ENCODE measurements at regions not wholly inside any gene's neighbourhood (a gene's known extent, or its start where the extent isn't known, plus 50 kb on each side); places are given as distances from the start of the nearest gene placed in this dataset.

GRCh38 chr21:35411434-35411833 lies 362.3 kb upstream of the RUNX1 start:
- no peak overlapping the region for H3K9ac ChIP-seq (ENCODE audit: low read depth, low read length)
- H3K4me3 ChIP-seq (ENCODE audit: low read depth, low read length): no peak overlapping the region
- no peaks in the 10 kb centered on the region for H3K27me3 ChIP-seq (ENCODE audit: control insufficient read depth, insufficient read depth, low read length)
- H3K36me3 ChIP-seq (ENCODE audit: control insufficient read depth, insufficient read depth, low read length): no peaks in the 10 kb centered on the region
- peaks cover 13% of the 10 kb centered on the region for H3K4me1 ChIP-seq (ENCODE audit: control insufficient read depth, insufficient read depth, low read length)
- H3K9me3 ChIP-seq (ENCODE audit: control insufficient read depth, insufficient read depth, low read length): no peaks in the 10 kb centered on the region
- H3K27ac ChIP-seq (ENCODE audit: low read depth, low read length): no peak overlapping the region

GRCh38 chr21:35410656-35411055 lies 361.6 kb upstream of the RUNX1 start:
- H3K27me3 ChIP-seq (ENCODE audit: control insufficient read depth, insufficient read depth, low read length): no peaks in the 10 kb centered on the region
- no peak overlapping the region for H3K9ac ChIP-seq (ENCODE audit: low read depth, low read length)
- no peaks in the 10 kb centered on the region for H3K9me3 ChIP-seq (ENCODE audit: control insufficient read depth, insufficient read depth, low read length)
- H3K36me3 ChIP-seq (ENCODE audit: control insufficient read depth, insufficient read depth, low read length): no peaks in the 10 kb centered on the region
- peaks cover 16% of the 10 kb centered on the region for H3K4me1 ChIP-seq (ENCODE audit: control insufficient read depth, insufficient read depth, low read length)
- no peak overlapping the region for H3K4me3 ChIP-seq (ENCODE audit: low read depth, low read length)
- H3K27ac ChIP-seq (ENCODE audit: low read depth, low read length): no peak overlapping the region

GRCh38 chr21:35410123-35410522 lies 361.0 kb upstream of the RUNX1 start:
- Histone ChIP-seq H3K27me3 (ENCODE audit: control insufficient read depth, insufficient read depth, low read length) (no peaks in the 10 kb centered on the region), H3K4me3 (ENCODE audit: low read depth, low read length) (no peak overlapping the region), H3K36me3 (ENCODE audit: control insufficient read depth, insufficient read depth, low read length) (no peaks in the 10 kb centered on the region), H3K4me1 (ENCODE audit: control insufficient read depth, insufficient read depth, low read length) (peaks cover 14% of the 10 kb centered on the region), H3K9me3 (ENCODE audit: control insufficient read depth, insufficient read depth, low read length) (no peaks in the 10 kb centered on the region), H3K9ac (ENCODE audit: low read depth, low read length) (no peak overlapping the region), H3K27ac (ENCODE audit: low read depth, low read length) (no peak overlapping the region)

- no peak overlapping the region for H3K27ac ChIP-seq (ENCODE audit: low read depth, low read length)
- H3K4me3 ChIP-seq (ENCODE audit: low read depth, low read length): no peak overlapping the region
- H3K4me1 ChIP-seq (ENCODE audit: control insufficient read depth, insufficient read depth, low read length): peaks cover 18% of the 10 kb centered on the region
- H3K9me3 ChIP-seq (ENCODE audit: control insufficient read depth, insufficient read depth, low read length): no peaks in the 10 kb centered on the region
- no peak overlapping the region for H3K9ac ChIP-seq (ENCODE audit: low read depth, low read length)
- no peaks in the 10 kb centered on the region for H3K36me3 ChIP-seq (ENCODE audit: control insufficient read depth, insufficient read depth, low read length)
- H3K27me3 ChIP-seq (ENCODE audit: control insufficient read depth, insufficient read depth, low read length): no peaks in the 10 kb centered on the region
Measured at GRCh38 chr21:35408401-35408800, 359.3 kb upstream of the RUNX1 start.

- no peak overlapping the region for H3K27ac ChIP-seq (ENCODE audit: low read depth, low read length)
- H3K4me1 ChIP-seq (ENCODE audit: control insufficient read depth, insufficient read depth, low read length): peaks cover 19% of the 10 kb centered on the region
- H3K36me3 ChIP-seq (ENCODE audit: control insufficient read depth, insufficient read depth, low read length): no peaks in the 10 kb centered on the region
- H3K27me3 ChIP-seq (ENCODE audit: control insufficient read depth, insufficient read depth, low read length): no peaks in the 10 kb centered on the region
- H3K4me3 ChIP-seq (ENCODE audit: low read depth, low read length): no peak overlapping the region
- H3K9ac ChIP-seq (ENCODE audit: low read depth, low read length): no peak overlapping the region
- no peaks in the 10 kb centered on the region for H3K9me3 ChIP-seq (ENCODE audit: control insufficient read depth, insufficient read depth, low read length)
Measured at GRCh38 chr21:35406635-35407034, 357.5 kb upstream of the RUNX1 start.

GRCh38 chr21:35405981-35406380 lies 356.9 kb upstream of the RUNX1 start:
- Histone ChIP-seq H3K4me1 (ENCODE audit: control insufficient read depth, insufficient read depth, low read length) (peaks cover 23% of the 10 kb centered on the region), H3K27me3 (ENCODE audit: control insufficient read depth, insufficient read depth, low read length) (no peaks in the 10 kb centered on the region), H3K9me3 (ENCODE audit: control insufficient read depth, insufficient read depth, low read length) (no peaks in the 10 kb centered on the region), H3K27ac (ENCODE audit: low read depth, low read length) (no peak overlapping the region), H3K9ac (ENCODE audit: low read depth, low read length) (no peak overlapping the region), H3K4me3 (ENCODE audit: low read depth, low read length) (no peak overlapping the region), H3K36me3 (ENCODE audit: control insufficient read depth, insufficient read depth, low read length) (no peaks in the 10 kb centered on the region)

GRCh38 chr21:35404247-35404646 lies 355.1 kb upstream of the RUNX1 start:
- no peak overlapping the region for H3K27ac ChIP-seq (ENCODE audit: low read depth, low read length)
- no peaks in the 10 kb centered on the region for H3K9me3 ChIP-seq (ENCODE audit: control insufficient read depth, insufficient read depth, low read length)
- H3K4me3 ChIP-seq (ENCODE audit: low read depth, low read length): no peak overlapping the region
- H3K36me3 ChIP-seq (ENCODE audit: control insufficient read depth, insufficient read depth, low read length): no peaks in the 10 kb centered on the region
- no peak overlapping the region for H3K9ac ChIP-seq (ENCODE audit: low read depth, low read length)
- no peaks in the 10 kb centered on the region for H3K27me3 ChIP-seq (ENCODE audit: control insufficient read depth, insufficient read depth, low read length)
- H3K4me1 ChIP-seq (ENCODE audit: control insufficient read depth, insufficient read depth, low read length): peaks cover 27% of the 10 kb centered on the region

GRCh38 chr21:35402061-35402460 lies 353.0 kb upstream of the RUNX1 start:
- no peak overlapping the region for H3K27ac ChIP-seq (ENCODE audit: low read depth, low read length)
- no peak overlapping the region for H3K4me3 ChIP-seq (ENCODE audit: low read depth, low read length)
- H3K9me3 ChIP-seq (ENCODE audit: control insufficient read depth, insufficient read depth, low read length): no peaks in the 10 kb centered on the region
- H3K36me3 ChIP-seq (ENCODE audit: control insufficient read depth, insufficient read depth, low read length): no peaks in the 10 kb centered on the region
- no peaks in the 10 kb centered on the region for H3K27me3 ChIP-seq (ENCODE audit: control insufficient read depth, insufficient read depth, low read length)
- H3K9ac ChIP-seq (ENCODE audit: low read depth, low read length): no peak overlapping the region
- H3K4me1 ChIP-seq (ENCODE audit: control insufficient read depth, insufficient read depth, low read length): peaks cover 27% of the 10 kb centered on the region

- H3K27me3 ChIP-seq (ENCODE audit: control insufficient read depth, insufficient read depth, low read length): no peaks in the 10 kb centered on the region
- no peaks in the 10 kb centered on the region for H3K36me3 ChIP-seq (ENCODE audit: control insufficient read depth, insufficient read depth, low read length)
- H3K9ac ChIP-seq (ENCODE audit: low read depth, low read length): no peak overlapping the region
- no peaks in the 10 kb centered on the region for H3K9me3 ChIP-seq (ENCODE audit: control insufficient read depth, insufficient read depth, low read length)
- H3K27ac ChIP-seq (ENCODE audit: low read depth, low read length): no peak overlapping the region
- H3K4me1 ChIP-seq (ENCODE audit: control insufficient read depth, insufficient read depth, low read length): peaks cover 27% of the 10 kb centered on the region
- H3K4me3 ChIP-seq (ENCODE audit: low read depth, low read length): no peak overlapping the region
Measured at GRCh38 chr21:35401476-35401875, 352.4 kb upstream of the RUNX1 start.

GRCh38 chr21:35400233-35400939 lies 351.3 kb upstream of the RUNX1 start:
- H3K4me3 ChIP-seq (ENCODE audit: low read depth, low read length): no peak overlapping the region
- no peak overlapping the region for H3K9ac ChIP-seq (ENCODE audit: low read depth, low read length)

GRCh38 chr21:35399706-35400105 lies 350.6 kb upstream of the RUNX1 start:
- Histone ChIP-seq H3K27me3 (ENCODE audit: control insufficient read depth, insufficient read depth, low read length) (no peaks in the 10 kb centered on the region), H3K4me1 (ENCODE audit: control insufficient read depth, insufficient read depth, low read length) (peaks cover 21% of the 10 kb centered on the region), H3K9me3 (ENCODE audit: control insufficient read depth, insufficient read depth, low read length) (no peaks in the 10 kb centered on the region), H3K9ac (ENCODE audit: low read depth, low read length) (no peak overlapping the region), H3K36me3 (ENCODE audit: control insufficient read depth, insufficient read depth, low read length) (no peaks in the 10 kb centered on the region), H3K27ac (ENCODE audit: low read depth, low read length) (no peak overlapping the region), H3K4me3 (ENCODE audit: low read depth, low read length) (no peak overlapping the region)

More at GRCh38 chr21:35400233-35400939, 351.3 kb upstream of the RUNX1 start:
- H3K4me1 ChIP-seq (ENCODE audit: control insufficient read depth, insufficient read depth, low read length): peaks cover 24% of the 10 kb centered on the region
- no peaks in the 10 kb centered on the region for H3K27me3 ChIP-seq (ENCODE audit: control insufficient read depth, insufficient read depth, low read length)
- H3K27ac ChIP-seq (ENCODE audit: low read depth, low read length): no peak overlapping the region
- no peaks in the 10 kb centered on the region for H3K36me3 ChIP-seq (ENCODE audit: control insufficient read depth, insufficient read depth, low read length)
- H3K9me3 ChIP-seq (ENCODE audit: control insufficient read depth, insufficient read depth, low read length): no peaks in the 10 kb centered on the region

Measured in HUES48 (cell line).